Heart left ventricle (tissue), 13 donors: ENCODE measurements at regions not wholly inside any gene's neighbourhood (a gene's known extent, or its start where the extent isn't known, plus 50 kb on each side); places are given as distances from the start of the nearest gene placed in this dataset.

Experiments
- POLR2A ChIP-seq, 2 donors: fragments of 450-650 bp; IDR thresholded peaks; one replicate each; pipeline ENCODE4 v1.6.1; 2017; ENCODE audit warnings: antibody characterized with exemption in 2 of 2, mild to moderate bottlenecking in 2 of 2, moderate library complexity in 2 of 2
- TF ChIP-seq, protein P1 (sequence below), 12 donors: fragments of 200-600 bp; sonication (generic) in 4 of 12; IDR thresholded peaks; one replicate each; pipeline versions ENCODE4 v1.5.0 to v1.8.0; 2018 to 2022; ENCODE audit warnings: antibody characterized with exemption in 12 of 12, mild to moderate bottlenecking in 5 of 12
- donor health status: ischemic (EF 13 %, LVEDD 7.1; RV severe dilation, severe dysfunction).
- donor health status: DM: no; HTN: yes; CAD: no.
- donor health status: DM: no; HTN: no; CAD: no.
- donor health status: ischemic (EF 25% LVEDD 6.9; RV normal size, moderate dysfunction).
- donor health status: ischemic (EF 25% LVEDD 5.7; RV mildly dilated, moderate dysfunction).
- donor health status: ischemic (EF 35%, LVEDD 5.7; RV mildly dilated, moderate dysfunction).
- donor health status: nonischemic (EF 11% LVEDD 7.7; RV severe dilation, severe dysfunction).
- donor health status: DM: yes; HTN: yes; CAD: no.
- donor health status: PGD.
- donor health status: ischemic (EF 29% LVEDD 5.4; RV normal size, mild dysfunction).
- donor health status: nonischemic (EF 23%, LVEDD 6.1; RV moderate dilation, normal function).

DNA sequence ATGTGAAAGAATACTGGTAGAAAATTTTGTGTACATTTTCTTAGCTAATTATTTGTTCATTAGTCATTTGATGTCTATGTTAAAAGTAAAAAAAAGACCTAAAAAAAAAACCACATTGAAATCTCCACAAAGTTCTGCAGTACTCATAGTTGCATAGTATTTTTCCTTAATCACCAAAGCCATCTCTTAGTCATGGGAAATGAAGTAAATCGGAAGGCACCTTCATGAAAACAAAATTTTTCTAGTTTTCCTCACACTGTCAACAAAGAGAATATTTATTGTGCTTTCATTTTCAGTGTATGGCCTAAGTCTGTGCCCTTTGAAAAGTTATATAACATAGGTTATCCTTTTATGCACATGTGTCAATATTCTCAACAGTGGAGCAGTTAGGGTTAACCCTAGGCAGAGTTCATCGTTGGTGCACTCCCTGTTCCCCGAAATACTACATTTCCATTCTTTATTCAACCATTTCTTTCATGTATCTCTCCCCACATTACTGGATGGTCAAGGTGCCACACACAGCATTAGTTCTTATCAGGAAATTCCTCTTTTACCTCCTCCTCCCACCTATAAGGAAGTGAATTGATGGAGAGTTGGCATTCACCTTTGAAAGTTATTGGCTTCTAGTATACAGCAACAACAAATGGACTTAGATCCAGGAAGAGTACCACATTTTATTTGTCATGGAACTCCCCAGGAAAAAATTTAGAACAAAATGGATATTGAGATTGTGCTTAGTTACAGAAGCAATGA is 93.1 kb downstream of the NUDT12 start:
- TF ChIP-seq, protein P1, sequence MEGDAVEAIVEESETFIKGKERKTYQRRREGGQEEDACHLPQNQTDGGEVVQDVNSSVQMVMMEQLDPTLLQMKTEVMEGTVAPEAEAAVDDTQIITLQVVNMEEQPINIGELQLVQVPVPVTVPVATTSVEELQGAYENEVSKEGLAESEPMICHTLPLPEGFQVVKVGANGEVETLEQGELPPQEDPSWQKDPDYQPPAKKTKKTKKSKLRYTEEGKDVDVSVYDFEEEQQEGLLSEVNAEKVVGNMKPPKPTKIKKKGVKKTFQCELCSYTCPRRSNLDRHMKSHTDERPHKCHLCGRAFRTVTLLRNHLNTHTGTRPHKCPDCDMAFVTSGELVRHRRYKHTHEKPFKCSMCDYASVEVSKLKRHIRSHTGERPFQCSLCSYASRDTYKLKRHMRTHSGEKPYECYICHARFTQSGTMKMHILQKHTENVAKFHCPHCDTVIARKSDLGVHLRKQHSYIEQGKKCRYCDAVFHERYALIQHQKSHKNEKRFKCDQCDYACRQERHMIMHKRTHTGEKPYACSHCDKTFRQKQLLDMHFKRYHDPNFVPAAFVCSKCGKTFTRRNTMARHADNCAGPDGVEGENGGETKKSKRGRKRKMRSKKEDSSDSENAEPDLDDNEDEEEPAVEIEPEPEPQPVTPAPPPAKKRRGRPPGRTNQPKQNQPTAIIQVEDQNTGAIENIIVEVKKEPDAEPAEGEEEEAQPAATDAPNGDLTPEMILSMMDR (IDR thresholded peaks at IDR 0.05), result no peak
- TF ChIP-seq POLR2A (IDR thresholded peaks at IDR 0.05), result no peak
